ENCODE measurements at regions not wholly inside any gene's neighbourhood (a gene's known extent, or its start where the extent isn't known, plus 50 kb on each side); places are given as distances from the start of the nearest gene placed in this dataset.
"Not testable (repeated sequence)": the region's sequence is repeated elsewhere in the genome, so short reads cannot be mapped to it uniquely, and the experiment has no call there.

DNA sequence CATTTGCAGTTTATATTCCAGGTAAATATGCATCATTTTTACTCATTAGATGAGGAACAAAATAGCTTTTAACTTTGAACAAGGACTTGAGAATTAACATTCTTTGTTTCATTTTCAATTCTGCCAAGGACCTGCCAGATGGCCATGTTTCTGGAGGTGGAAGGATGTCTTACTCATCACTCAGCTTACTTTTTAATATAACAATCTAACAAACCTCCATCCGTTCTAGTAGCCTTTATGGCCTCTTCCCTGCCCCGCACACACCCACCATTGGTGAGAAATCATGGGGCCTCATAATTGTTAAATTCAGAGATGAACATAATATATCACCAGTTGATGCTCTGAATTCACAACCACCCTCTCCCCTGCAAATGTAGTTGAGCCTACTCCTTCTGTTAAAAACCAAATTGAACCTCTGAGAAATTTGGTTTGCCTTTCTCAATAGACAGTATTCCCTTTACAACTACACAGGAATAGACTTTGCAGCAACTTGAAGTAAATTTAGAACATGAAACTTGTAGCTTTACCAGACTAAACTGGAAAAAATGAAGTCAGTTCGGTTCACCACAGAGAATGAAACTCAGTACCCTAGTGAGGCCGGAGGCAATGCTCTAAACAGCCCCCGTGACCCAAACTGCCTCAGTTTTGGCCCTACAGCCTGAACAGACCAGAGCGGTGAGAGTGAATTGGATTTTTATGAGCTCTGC lies 50.1 kb upstream of the ACSL4 start:
- Mint-ChIP-seq H3K27ac (ENCODE audit: unreplicated experiment) (no peak overlapping the region), H3K9me3 (ENCODE audit: unreplicated experiment) (no peaks in the 10 kb centered on the region), H3K27me3 (ENCODE audit: unreplicated experiment) (no peaks in the 10 kb centered on the region), H3K4me3 (ENCODE audit: unreplicated experiment) (no peak overlapping the region), H3K4me1 (ENCODE audit: unreplicated experiment) (peaks cover 1% of the 10 kb centered on the region), H3K36me3 (ENCODE audit: unreplicated experiment) (no peaks in the 10 kb centered on the region)
- TF ChIP-seq, protein P1, sequence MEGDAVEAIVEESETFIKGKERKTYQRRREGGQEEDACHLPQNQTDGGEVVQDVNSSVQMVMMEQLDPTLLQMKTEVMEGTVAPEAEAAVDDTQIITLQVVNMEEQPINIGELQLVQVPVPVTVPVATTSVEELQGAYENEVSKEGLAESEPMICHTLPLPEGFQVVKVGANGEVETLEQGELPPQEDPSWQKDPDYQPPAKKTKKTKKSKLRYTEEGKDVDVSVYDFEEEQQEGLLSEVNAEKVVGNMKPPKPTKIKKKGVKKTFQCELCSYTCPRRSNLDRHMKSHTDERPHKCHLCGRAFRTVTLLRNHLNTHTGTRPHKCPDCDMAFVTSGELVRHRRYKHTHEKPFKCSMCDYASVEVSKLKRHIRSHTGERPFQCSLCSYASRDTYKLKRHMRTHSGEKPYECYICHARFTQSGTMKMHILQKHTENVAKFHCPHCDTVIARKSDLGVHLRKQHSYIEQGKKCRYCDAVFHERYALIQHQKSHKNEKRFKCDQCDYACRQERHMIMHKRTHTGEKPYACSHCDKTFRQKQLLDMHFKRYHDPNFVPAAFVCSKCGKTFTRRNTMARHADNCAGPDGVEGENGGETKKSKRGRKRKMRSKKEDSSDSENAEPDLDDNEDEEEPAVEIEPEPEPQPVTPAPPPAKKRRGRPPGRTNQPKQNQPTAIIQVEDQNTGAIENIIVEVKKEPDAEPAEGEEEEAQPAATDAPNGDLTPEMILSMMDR (IDR thresholded peaks at IDR 0.05): no peak
- DNase-seq (ENCODE audit: extremely low spot score, unreplicated experiment): no peak

DNA sequence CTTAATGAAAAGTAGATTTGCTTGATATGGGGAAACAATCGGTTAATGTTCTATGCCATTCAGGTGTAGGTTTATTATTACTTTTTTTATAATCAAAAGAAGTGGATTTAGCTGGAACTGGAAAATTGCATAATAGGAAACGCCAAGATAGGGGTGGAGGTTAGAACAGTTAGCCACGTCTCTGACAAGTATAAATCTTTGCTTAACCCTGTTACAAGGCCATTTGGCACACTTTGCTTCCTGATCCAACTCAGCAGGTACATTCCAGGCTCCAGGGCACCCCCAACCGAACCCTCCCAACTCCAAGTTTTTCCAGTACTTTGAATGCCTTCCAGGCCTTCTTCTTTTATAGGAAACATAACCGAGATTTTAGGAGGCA lies 50.6 kb upstream of the ACSL4 start:
- Mint-ChIP-seq H3K4me3 (ENCODE audit: unreplicated experiment) (no peak overlapping the region), H3K27me3 (ENCODE audit: unreplicated experiment) (no peaks in the 10 kb centered on the region), H3K4me1 (ENCODE audit: unreplicated experiment) (peaks cover 1% of the 10 kb centered on the region), H3K27ac (ENCODE audit: unreplicated experiment) (no peak overlapping the region), H3K9me3 (ENCODE audit: unreplicated experiment) (no peaks in the 10 kb centered on the region), H3K36me3 (ENCODE audit: unreplicated experiment) (no peaks in the 10 kb centered on the region)
- DNase-seq (ENCODE audit: extremely low spot score, unreplicated experiment): no peak
- TF ChIP-seq, protein P1 (IDR thresholded peaks at IDR 0.05): no peak

DNA sequence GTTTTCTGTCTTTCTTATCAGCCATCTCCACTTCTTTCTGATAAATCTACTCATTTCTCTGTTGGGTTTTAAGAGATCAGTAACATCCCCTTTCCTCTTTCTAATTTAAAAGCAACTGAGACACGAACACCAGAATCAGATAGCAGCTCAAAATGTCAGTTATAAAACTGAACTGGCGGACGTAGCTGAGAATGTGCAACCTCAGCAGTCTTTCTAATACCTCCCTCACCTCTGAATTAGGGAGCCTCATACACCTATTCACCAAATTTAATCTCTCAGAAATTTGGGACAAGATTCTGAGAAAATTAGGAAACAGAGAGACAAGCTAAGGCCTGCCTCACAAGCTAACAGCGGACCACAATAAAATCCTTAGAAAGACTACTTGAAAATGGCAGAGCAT lies 52.0 kb upstream of the ACSL4 start:
- peaks cover 1% of the 10 kb centered on the region for H3K4me1 Mint-ChIP-seq (ENCODE audit: unreplicated experiment)
- no peak for DNase-seq (ENCODE audit: extremely low spot score, unreplicated experiment)
- H3K9me3 Mint-ChIP-seq (ENCODE audit: unreplicated experiment): no peaks in the 10 kb centered on the region
- no peaks in the 10 kb centered on the region for H3K36me3 Mint-ChIP-seq (ENCODE audit: unreplicated experiment)
- no peak overlapping the region for H3K27ac Mint-ChIP-seq (ENCODE audit: unreplicated experiment)
- TF ChIP-seq, protein P1 (IDR thresholded peaks at IDR 0.05): no peak
- no peak overlapping the region for H3K4me3 Mint-ChIP-seq (ENCODE audit: unreplicated experiment)
- H3K27me3 Mint-ChIP-seq (ENCODE audit: unreplicated experiment): no peaks in the 10 kb centered on the region

DNA sequence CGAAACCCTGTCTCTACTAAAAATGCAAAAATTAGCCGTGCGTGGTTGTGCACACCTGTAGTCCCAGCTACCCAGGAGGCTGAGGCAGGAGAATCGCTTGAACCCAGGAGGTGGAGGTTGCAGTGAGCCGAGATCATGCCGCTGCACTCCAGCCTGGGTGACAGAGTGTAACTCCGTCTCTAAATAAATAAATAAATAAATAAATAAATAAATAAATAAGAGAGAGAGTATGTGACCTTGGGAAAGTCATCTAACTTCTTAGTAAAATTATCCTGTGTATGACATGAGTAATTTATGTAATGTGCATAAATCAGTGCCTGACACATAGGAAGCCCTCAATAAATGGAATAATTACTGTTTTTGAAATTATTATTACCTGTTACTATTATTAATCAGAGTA lies 57.5 kb upstream of the ACSL4 start:
- not testable (repeated sequence) for H3K9me3 Mint-ChIP-seq (ENCODE audit: unreplicated experiment); H3K36me3 Mint-ChIP-seq (ENCODE audit: unreplicated experiment); H3K4me3 Mint-ChIP-seq (ENCODE audit: unreplicated experiment); H3K4me1 Mint-ChIP-seq (ENCODE audit: unreplicated experiment); H3K27ac Mint-ChIP-seq (ENCODE audit: unreplicated experiment); H3K27me3 Mint-ChIP-seq (ENCODE audit: unreplicated experiment); DNase-seq (ENCODE audit: extremely low spot score, unreplicated experiment)

DNA sequence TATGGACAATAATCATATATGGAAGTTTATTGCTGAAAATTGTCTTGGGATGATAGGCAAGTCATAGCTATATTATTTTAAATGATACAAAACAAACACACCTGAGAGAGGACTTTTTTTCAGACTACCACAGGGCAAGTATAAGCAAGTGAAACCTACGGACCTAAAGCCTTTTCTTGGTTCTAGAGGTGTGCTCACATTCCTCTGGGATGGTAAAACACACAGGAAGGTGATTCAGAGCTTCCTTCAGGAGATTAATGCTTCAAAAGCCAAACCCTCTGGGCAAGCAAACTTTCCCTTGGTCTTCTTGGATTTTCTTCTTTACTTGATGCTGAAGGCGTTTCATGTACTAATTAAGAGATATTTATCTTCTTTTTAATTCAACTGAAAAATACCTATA lies 60.1 kb upstream of the ACSL4 start:
- H3K9me3 Mint-ChIP-seq (ENCODE audit: unreplicated experiment): peaks cover 6% of the 10 kb centered on the region
- H3K27ac Mint-ChIP-seq (ENCODE audit: unreplicated experiment): no peak overlapping the region
- peaks cover 3% of the 10 kb centered on the region for H3K27me3 Mint-ChIP-seq (ENCODE audit: unreplicated experiment)
- DNase-seq (ENCODE audit: extremely low spot score, unreplicated experiment): no peak
- TF ChIP-seq, protein P1 (IDR thresholded peaks at IDR 0.05): no peak
- no peaks in the 10 kb centered on the region for H3K4me1 Mint-ChIP-seq (ENCODE audit: unreplicated experiment)
- H3K36me3 Mint-ChIP-seq (ENCODE audit: unreplicated experiment): no peaks in the 10 kb centered on the region
- no peak overlapping the region for H3K4me3 Mint-ChIP-seq (ENCODE audit: unreplicated experiment)

DNA sequence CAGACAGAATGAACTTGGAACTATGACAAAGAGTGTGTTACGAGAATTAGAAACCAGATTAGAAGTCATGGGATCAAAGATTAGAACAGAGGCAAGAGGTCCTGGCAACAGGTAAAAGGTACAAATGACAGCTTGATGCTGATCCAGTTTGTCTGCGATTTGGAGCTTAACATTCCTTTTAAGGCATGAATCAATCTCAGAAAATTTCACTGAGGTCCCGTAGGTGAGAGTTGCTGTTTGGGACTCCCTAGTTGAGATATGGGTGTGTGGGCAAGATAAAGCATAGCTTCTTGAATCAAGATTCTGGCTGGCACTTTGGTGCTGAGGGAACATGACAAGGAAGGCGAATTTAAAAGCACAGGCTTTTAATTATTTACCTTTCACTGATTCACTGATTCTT lies 62.6 kb upstream of the ACSL4 start:
- peaks cover 3% of the 10 kb centered on the region for H3K27me3 Mint-ChIP-seq (ENCODE audit: unreplicated experiment)
- H3K36me3 Mint-ChIP-seq (ENCODE audit: unreplicated experiment): no peaks in the 10 kb centered on the region
- TF ChIP-seq, protein P1 (IDR thresholded peaks at IDR 0.05): no peak
- H3K27ac Mint-ChIP-seq (ENCODE audit: unreplicated experiment): no peak overlapping the region
- H3K9me3 Mint-ChIP-seq (ENCODE audit: unreplicated experiment): peaks cover 6% of the 10 kb centered on the region
- no peaks in the 10 kb centered on the region for H3K4me1 Mint-ChIP-seq (ENCODE audit: unreplicated experiment)
- no peak for DNase-seq (ENCODE audit: extremely low spot score, unreplicated experiment)
- H3K4me3 Mint-ChIP-seq (ENCODE audit: unreplicated experiment): no peak overlapping the region

Data from osteocyte (in vitro differentiated cells).